H4 (cell line): ENCODE measurements at regions not wholly inside any gene's neighbourhood (a gene's known extent, or its start where the extent isn't known, plus 50 kb on each side); places are given as distances from the start of the nearest gene placed in this dataset.
"Not testable (repeated sequence)": the region's sequence is repeated elsewhere in the genome, so short reads cannot be mapped to it uniquely, and the experiment has no call there.

ENCODE experiments used
- DNase-seq: peaks from one replicate; pipeline ENCODE4 v3.0.0-alpha.2; 2015; ENCODE audit warnings: low spot score

- no peak for DNase-seq
Measured at GRCh38 chr5:86536396-86536795, 81.3 kb upstream of the COX7C start.

- no peak for DNase-seq
Measured at GRCh38 chr5:86542532-86542931, 75.2 kb upstream of the COX7C start.

- no peak for DNase-seq
Measured at GRCh38 chr5:86546044-86546443, 71.7 kb upstream of the COX7C start.

GRCh38 chr5:86546582-86546981, 71.2 kb upstream of the COX7C start:
- no peak for DNase-seq

- DNase-seq: no peak
Measured at GRCh38 chr5:86554638-86555037, 63.1 kb upstream of the COX7C start.

GRCh38 chr5:86557920-86558319, 59.8 kb upstream of the COX7C start:
- DNase-seq: no peak

- no peak for DNase-seq
Measured at GRCh38 chr5:86565197-86565789, 52.4 kb upstream of the COX7C start.

GRCh38 chr5:86566030-86566429, 51.7 kb upstream of the COX7C start:
- not testable (repeated sequence) for DNase-seq
